ENCODE measurements at regions not wholly inside any gene's neighbourhood (a gene's known extent, or its start where the extent isn't known, plus 50 kb on each side); places are given as distances from the start of the nearest gene placed in this dataset.

- TF ChIP-seq POLR2AphosphoS5 (IDR thresholded peaks at IDR 0.05; ENCODE audit: low read depth, low read length) (no peak), POLR2A (IDR thresholded peaks at IDR 0.05; ENCODE audit: low read depth, low read length) (no peak), TAF1 (IDR thresholded peaks at IDR 0.05; ENCODE audit: low read depth, low read length) (no peak), SPI1 (IDR thresholded peaks at IDR 0.05; ENCODE audit: low read depth, low read length) (no peak), POU2F2 (IDR thresholded peaks at IDR 0.05; ENCODE audit: low read depth, low read length) (no peak), PAX5 (IDR thresholded peaks at IDR 0.05; ENCODE audit: insufficient read depth, low read length, severe bottlenecking) (no peak)
Observed at GRCh38 chr3:191543897-191544296, 82.9 kb downstream of the PYDC2 start.

Measured in GM12891 (cell line).